ENCODE measurements at regions not wholly inside any gene's neighbourhood (a gene's known extent, or its start where the extent isn't known, plus 50 kb on each side); places are given as distances from the start of the nearest gene placed in this dataset.

GRCh38 chr7:23887660-23888059, 177.6 kb downstream of the STK31 start:
- Histone ChIP-seq H3K9me3 (ENCODE audit: low read depth, low read length) (no peaks in the 10 kb centered on the region), H4K20me1 (ENCODE audit: insufficient read depth, low read length) (no peaks in the 10 kb centered on the region), H2AFZ (ENCODE audit: low read length) (no peak overlapping the region), H3K4me3 (ENCODE audit: insufficient read depth, low read length) (no peak overlapping the region), H3K27me3 (ENCODE audit: insufficient read depth, low read length) (no peaks in the 10 kb centered on the region), H3K4me1 (ENCODE audit: insufficient read depth, low read length) (no peaks in the 10 kb centered on the region), H3K4me2 (ENCODE audit: insufficient read depth, low read length) (no peak overlapping the region), H3K79me2 (ENCODE audit: insufficient read depth, low read length) (no peaks in the 10 kb centered on the region), H3K27ac (ENCODE audit: low read depth, low read length) (no peak overlapping the region), H3K36me3 (ENCODE audit: insufficient read depth, low read length) (no peaks in the 10 kb centered on the region)
- no peak for DNase-seq (ENCODE audit: insufficient read length, low spot score, missing footprints)
- TF ChIP-seq CTCF (IDR thresholded peaks at IDR 0.05; ENCODE audit: extremely low read depth, low read depth, low read length) = no peak

- H3K79me2 ChIP-seq (ENCODE audit: insufficient read depth, low read length) = no peaks in the 10 kb centered on the region
- H3K27ac ChIP-seq (ENCODE audit: low read depth, low read length) = no peak overlapping the region
- no peak overlapping the region for H3K4me2 ChIP-seq (ENCODE audit: insufficient read depth, low read length)
- no peak for TF ChIP-seq CTCF (IDR thresholded peaks at IDR 0.05; ENCODE audit: extremely low read depth, low read depth, low read length)
- H3K4me1 ChIP-seq (ENCODE audit: insufficient read depth, low read length) = peaks cover 11% of the 10 kb centered on the region
- H3K27me3 ChIP-seq (ENCODE audit: insufficient read depth, low read length) = no peaks in the 10 kb centered on the region
- no peak for DNase-seq (ENCODE audit: insufficient read length, low spot score, missing footprints)
- H3K9me3 ChIP-seq (ENCODE audit: low read depth, low read length) = no peaks in the 10 kb centered on the region
- H3K36me3 ChIP-seq (ENCODE audit: insufficient read depth, low read length) = no peaks in the 10 kb centered on the region
- no peak overlapping the region for H3K4me3 ChIP-seq (ENCODE audit: insufficient read depth, low read length)
- no peaks in the 10 kb centered on the region for H4K20me1 ChIP-seq (ENCODE audit: insufficient read depth, low read length)
- no peak overlapping the region for H2AFZ ChIP-seq (ENCODE audit: low read length)
Measured at GRCh38 chr7:23888958-23889357, 178.9 kb downstream of the STK31 start.

GRCh38 chr7:23889566-23889965, 179.5 kb downstream of the STK31 start:
- Histone ChIP-seq H3K27ac (ENCODE audit: low read depth, low read length) (no peak overlapping the region), H3K4me2 (ENCODE audit: insufficient read depth, low read length) (no peak overlapping the region), H4K20me1 (ENCODE audit: insufficient read depth, low read length) (no peaks in the 10 kb centered on the region), H2AFZ (ENCODE audit: low read length) (no peak overlapping the region), H3K79me2 (ENCODE audit: insufficient read depth, low read length) (no peaks in the 10 kb centered on the region), H3K4me1 (ENCODE audit: insufficient read depth, low read length) (peaks cover 15% of the 10 kb centered on the region), H3K9me3 (ENCODE audit: low read depth, low read length) (no peaks in the 10 kb centered on the region), H3K4me3 (ENCODE audit: insufficient read depth, low read length) (no peak overlapping the region), H3K36me3 (ENCODE audit: insufficient read depth, low read length) (no peaks in the 10 kb centered on the region), H3K27me3 (ENCODE audit: insufficient read depth, low read length) (no peaks in the 10 kb centered on the region)
- DNase-seq (ENCODE audit: insufficient read length, low spot score, missing footprints) = no peak
- no peak for TF ChIP-seq CTCF (IDR thresholded peaks at IDR 0.05; ENCODE audit: extremely low read depth, low read depth, low read length)

- no peak overlapping the region for H2AFZ ChIP-seq (ENCODE audit: low read length)
Measured at GRCh38 chr7:23892019-23892418, 182.0 kb downstream of the STK31 start.

More at GRCh38 chr7:23892019-23892418, 182.0 kb downstream of the STK31 start:
- no peaks in the 10 kb centered on the region for H4K20me1 ChIP-seq (ENCODE audit: insufficient read depth, low read length)
- H3K4me1 ChIP-seq (ENCODE audit: insufficient read depth, low read length) = peaks cover 27% of the 10 kb centered on the region
- no peaks in the 10 kb centered on the region for H3K9me3 ChIP-seq (ENCODE audit: low read depth, low read length)
- no peak for DNase-seq (ENCODE audit: insufficient read length, low spot score, missing footprints)
- H3K79me2 ChIP-seq (ENCODE audit: insufficient read depth, low read length) = no peaks in the 10 kb centered on the region
- TF ChIP-seq CTCF (IDR thresholded peaks at IDR 0.05; ENCODE audit: extremely low read depth, low read depth, low read length) = no peak
- H3K4me2 ChIP-seq (ENCODE audit: insufficient read depth, low read length) = no peak overlapping the region
- no peak overlapping the region for H3K4me3 ChIP-seq (ENCODE audit: insufficient read depth, low read length)
- H3K27ac ChIP-seq (ENCODE audit: low read depth, low read length) = no peak overlapping the region
- H3K36me3 ChIP-seq (ENCODE audit: insufficient read depth, low read length) = no peaks in the 10 kb centered on the region
- H3K27me3 ChIP-seq (ENCODE audit: insufficient read depth, low read length) = no peaks in the 10 kb centered on the region
